ENCODE measurements at regions not wholly inside any gene's neighbourhood (a gene's known extent, or its start where the extent isn't known, plus 50 kb on each side); places are given as distances from the start of the nearest gene placed in this dataset.

DNA sequence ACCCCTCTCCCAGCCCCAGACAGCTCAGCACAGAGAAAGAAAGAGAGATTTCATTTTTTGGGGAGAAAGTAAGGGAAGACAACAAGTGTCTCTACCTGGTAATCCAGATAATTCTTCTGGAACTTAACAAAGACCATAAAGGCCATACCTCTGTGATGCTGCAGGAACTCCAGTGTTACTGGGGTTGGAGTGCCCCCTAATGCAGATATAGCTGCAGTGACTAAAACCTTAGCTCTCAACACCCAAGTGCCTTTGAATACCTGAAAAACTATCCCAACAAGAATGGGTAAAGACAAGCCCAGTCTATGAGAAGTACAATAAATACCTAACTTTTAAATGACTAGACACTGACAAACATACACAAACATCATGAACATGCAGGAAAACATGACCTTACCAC is 365.3 kb upstream of the PTCHD4 start:
- intact Hi-C loops (cut with DNase I): loop anchor here in 1 of 10 donors (10.0 kb wide), 1 partner anchor 681 kb away; no protein-coding TSS in a partner anchor
- no peak for DNase-seq
- H3K27me3 ChIP-seq: peaks cover 0 to 6% (median 0%) of the 10 kb centered on the region in 9 donors
- peak in 3 of 12 donors; percentile 9 to 14 (median 10) for TF ChIP-seq CTCF (IDR thresholded peaks at IDR 0.05)
- no peak for TF ChIP-seq POLR2A (IDR thresholded peaks at IDR 0.05)
- no peaks in the 10 kb centered on the region for H3K4me1 ChIP-seq
- no peak overlapping the region for H3K4me3 ChIP-seq
- no peak overlapping the region for H3K27ac ChIP-seq
- H3K9me3 ChIP-seq: no peaks in the 10 kb centered on the region
- ATAC-seq: no peak
- no peaks in the 10 kb centered on the region for H3K36me3 ChIP-seq

DNA sequence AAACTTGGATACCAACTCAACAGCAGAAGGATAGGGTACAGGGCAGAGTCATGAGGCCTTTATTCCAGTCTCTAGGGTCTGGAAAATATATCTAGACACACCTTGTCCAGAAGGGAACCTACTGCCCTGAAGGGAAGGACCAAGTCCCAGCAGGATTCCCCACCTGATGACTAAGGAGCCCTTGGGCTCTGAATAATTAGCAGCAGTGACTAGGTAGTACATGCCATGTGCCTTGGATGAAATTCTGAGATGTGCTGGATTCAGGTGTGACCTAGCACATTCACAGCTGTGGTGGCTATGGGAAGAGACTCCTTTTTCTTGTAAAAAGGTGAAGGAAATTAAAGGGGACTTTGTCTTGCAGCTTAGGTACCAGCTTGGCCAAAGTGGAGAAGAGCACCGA is 364.3 kb upstream of the PTCHD4 start:
- intact Hi-C loops (cut with DNase I): loop anchor here in 1 of 10 donors (10.0 kb wide), 1 partner anchor 680 kb away; no protein-coding TSS in a partner anchor
- Histone ChIP-seq H3K27ac (no peak overlapping the region), H3K27me3 (peaks cover 0 to 6% (median 0%) of the 10 kb centered on the region in 9 donors), H3K9me3 (no peaks in the 10 kb centered on the region), H3K36me3 (no peaks in the 10 kb centered on the region), H3K4me3 (no peak overlapping the region), H3K4me1 (no peaks in the 10 kb centered on the region)
- DNase-seq: no peak
- TF ChIP-seq CTCF (IDR thresholded peaks at IDR 0.05) (no peak), POLR2A (IDR thresholded peaks at IDR 0.05) (no peak)
- 88 to 100% (median 98%) methylated on average over 1 of the region's 1 CpG for WGBS, 4 donors
- no peak for ATAC-seq

GRCh38 chr6:48474830-48475229 is 363.8 kb upstream of the PTCHD4 start:
- no peak for ATAC-seq
- no peak overlapping the region for H3K4me3 ChIP-seq
- H3K27ac ChIP-seq: no peak overlapping the region
- H3K27me3 ChIP-seq: peaks cover 0 to 6% (median 0%) of the 10 kb centered on the region in 9 donors
- DNase-seq: no peak
- intact Hi-C loops (cut with DNase I): loop anchor here in 1 of 10 donors (10.0 kb wide), 1 partner anchor 680 kb away; no protein-coding TSS in a partner anchor
- no peaks in the 10 kb centered on the region for H3K36me3 ChIP-seq
- no peaks in the 10 kb centered on the region for H3K4me1 ChIP-seq
- WGBS, 4 donors: 74 to 80% (median 75%) methylated on average over 2 of the region's 2 CpGs
- TF ChIP-seq CTCF (IDR thresholded peaks at IDR 0.05): no peak
- no peak for TF ChIP-seq POLR2A (IDR thresholded peaks at IDR 0.05)
- no peaks in the 10 kb centered on the region for H3K9me3 ChIP-seq

- Histone ChIP-seq H3K4me3 (no peak overlapping the region), H3K27ac (no peak overlapping the region), H3K36me3 (no peaks in the 10 kb centered on the region), H3K9me3 (no peaks in the 10 kb centered on the region), H3K4me1 (no peaks in the 10 kb centered on the region), H3K27me3 (peaks cover 0 to 6% (median 0%) of the 10 kb centered on the region in 9 donors)
- ATAC-seq (no peak), DNase-seq (no peak)
- no peak for TF ChIP-seq CTCF (IDR thresholded peaks at IDR 0.05)
- no peak for TF ChIP-seq POLR2A (IDR thresholded peaks at IDR 0.05)
- WGBS, 4 donors: 40 to 92% (median 55%) methylated on average over 2 of the region's 2 CpGs
- intact Hi-C loops (cut with DNase I): loop anchor here in 1 of 10 donors (10.0 kb wide), 1 partner anchor 679 kb away; no protein-coding TSS in a partner anchor
These were observed 363.1 kb upstream of the PTCHD4 start for GRCh38 chr6:48474136-48474535.
